ENCODE measurements at regions not wholly inside any gene's neighbourhood (a gene's known extent, or its start where the extent isn't known, plus 50 kb on each side); places are given as distances from the start of the nearest gene placed in this dataset.

DNA sequence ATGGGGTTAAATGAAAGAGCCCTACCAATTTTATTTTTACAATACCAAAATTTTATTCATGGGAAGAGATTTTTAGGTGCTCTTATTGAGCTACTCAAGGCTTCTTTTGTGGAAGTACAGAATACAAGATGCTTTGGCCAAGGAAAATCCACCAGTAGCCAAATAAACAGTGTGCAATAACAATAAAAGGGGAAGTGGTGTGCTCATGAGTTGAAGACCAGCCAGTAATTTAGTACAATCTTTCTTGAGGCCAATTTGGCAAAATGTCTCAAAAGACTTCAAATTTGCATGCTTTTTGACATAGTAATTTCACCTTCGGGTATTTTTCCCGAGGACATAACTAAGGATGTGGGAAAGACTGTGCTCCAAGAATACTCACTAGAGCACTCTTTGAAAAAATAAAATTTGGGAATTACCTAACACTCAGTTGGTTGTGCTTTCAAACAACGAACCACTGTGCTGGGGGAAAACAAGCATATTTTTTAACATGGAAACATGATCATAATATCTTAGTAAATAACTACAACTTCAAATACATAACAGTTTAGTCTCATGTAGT is 294.0 kb downstream of the DIPK2A start:
- TF ChIP-seq, protein P1, sequence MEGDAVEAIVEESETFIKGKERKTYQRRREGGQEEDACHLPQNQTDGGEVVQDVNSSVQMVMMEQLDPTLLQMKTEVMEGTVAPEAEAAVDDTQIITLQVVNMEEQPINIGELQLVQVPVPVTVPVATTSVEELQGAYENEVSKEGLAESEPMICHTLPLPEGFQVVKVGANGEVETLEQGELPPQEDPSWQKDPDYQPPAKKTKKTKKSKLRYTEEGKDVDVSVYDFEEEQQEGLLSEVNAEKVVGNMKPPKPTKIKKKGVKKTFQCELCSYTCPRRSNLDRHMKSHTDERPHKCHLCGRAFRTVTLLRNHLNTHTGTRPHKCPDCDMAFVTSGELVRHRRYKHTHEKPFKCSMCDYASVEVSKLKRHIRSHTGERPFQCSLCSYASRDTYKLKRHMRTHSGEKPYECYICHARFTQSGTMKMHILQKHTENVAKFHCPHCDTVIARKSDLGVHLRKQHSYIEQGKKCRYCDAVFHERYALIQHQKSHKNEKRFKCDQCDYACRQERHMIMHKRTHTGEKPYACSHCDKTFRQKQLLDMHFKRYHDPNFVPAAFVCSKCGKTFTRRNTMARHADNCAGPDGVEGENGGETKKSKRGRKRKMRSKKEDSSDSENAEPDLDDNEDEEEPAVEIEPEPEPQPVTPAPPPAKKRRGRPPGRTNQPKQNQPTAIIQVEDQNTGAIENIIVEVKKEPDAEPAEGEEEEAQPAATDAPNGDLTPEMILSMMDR (IDR thresholded peaks at IDR 0.05) = no peak
- TF ChIP-seq POLR2A (IDR thresholded peaks at IDR 0.05) = no peak

All from breast epithelium (tissue), 3 donors.